Fibroblast of villous mesenchyme (primary cell): ENCODE measurements at regions not wholly inside any gene's neighbourhood (a gene's known extent, or its start where the extent isn't known, plus 50 kb on each side); places are given as distances from the start of the nearest gene placed in this dataset.

Experiments
- DNase-seq: peaks from one replicate; pipeline ENCODE4 v3.0.0-alpha.2; 2010; ENCODE audit warnings: low read depth
- H3K4me3 ChIP-seq: 2 replicates; pipeline ENCODE4 v1.5.1; 2011; ENCODE audit warnings: low read depth, mild to moderate bottlenecking, low read length
- CTCF ChIP-seq: IDR thresholded peaks from 2 replicates; pipeline ENCODE4 v1.5.1; 2012; ENCODE audit warnings: low read depth, mild to moderate bottlenecking, low read length; ENCODE audit not compliant: insufficient read depth

- no peak for DNase-seq
- TF ChIP-seq CTCF, result no peak
- H3K4me3 ChIP-seq, result no peak overlapping the region
These were observed 318.5 kb downstream of the FBXO15 start for GRCh38 chr18:73829146-73829545.

DNA sequence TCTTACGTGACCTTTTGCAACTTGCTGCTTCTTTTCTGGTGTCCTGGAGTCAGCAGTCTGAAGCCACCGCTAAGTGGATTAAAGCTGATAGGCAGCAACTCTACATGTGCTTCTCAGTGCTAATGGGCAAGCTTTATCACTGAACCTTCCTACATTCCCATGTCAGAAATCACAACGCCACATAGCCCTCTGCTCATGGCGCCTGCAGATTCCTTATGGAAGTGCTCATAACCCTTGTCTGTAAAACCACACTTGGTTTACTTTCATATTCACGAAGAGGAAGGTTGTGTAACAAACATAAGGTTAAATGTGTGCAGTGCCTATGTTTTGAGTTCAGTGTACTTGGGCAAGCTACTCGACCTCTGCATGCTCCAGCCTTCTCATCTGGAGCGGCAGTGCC lies 319.8 kb downstream of the FBXO15 start:
- TF ChIP-seq CTCF, result no peak
- H3K4me3 ChIP-seq, result no peak overlapping the region
- no peak for DNase-seq

DNA sequence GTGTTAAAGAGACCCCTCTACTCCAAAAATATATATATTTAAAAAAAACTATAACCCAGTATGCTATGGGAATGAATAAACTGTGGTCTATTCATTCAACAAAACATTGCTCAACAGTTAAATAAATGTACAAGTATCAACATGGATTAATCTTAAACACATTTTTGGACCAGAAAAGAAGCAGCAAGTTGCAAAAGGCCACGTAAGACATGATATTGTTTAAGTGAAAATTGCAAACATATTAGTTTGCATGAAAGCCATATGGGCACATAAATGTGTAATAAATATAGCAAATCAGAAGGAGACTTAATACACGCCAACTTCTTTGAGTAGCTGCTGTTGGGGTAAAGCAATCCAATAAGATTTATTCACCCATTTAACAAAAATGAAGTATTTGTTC lies 321.5 kb downstream of the FBXO15 start:
- H3K4me3 ChIP-seq, result no peak overlapping the region
- TF ChIP-seq CTCF, result no peak
- DNase-seq, result no peak

DNA sequence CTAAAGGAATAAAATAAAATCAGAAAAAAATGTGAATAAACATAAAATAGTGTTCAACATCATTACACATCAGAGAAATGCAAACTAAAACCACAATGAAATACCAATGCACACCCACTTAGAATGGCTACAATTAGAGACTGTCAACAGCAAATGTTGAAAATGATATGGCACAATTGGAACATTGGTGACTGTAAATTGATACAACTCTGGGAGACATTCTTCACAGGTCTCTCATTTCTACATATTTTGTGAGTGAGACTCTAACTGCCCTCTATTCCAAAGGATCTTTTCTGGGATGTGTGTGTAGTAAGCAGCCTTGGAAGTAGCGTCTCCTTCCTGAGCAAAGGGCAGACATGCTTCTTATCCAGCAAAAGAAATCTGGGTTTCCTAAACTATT lies 323.0 kb downstream of the FBXO15 start:
- no peak overlapping the region for H3K4me3 ChIP-seq
- no peak for TF ChIP-seq CTCF
- no peak for DNase-seq

DNA sequence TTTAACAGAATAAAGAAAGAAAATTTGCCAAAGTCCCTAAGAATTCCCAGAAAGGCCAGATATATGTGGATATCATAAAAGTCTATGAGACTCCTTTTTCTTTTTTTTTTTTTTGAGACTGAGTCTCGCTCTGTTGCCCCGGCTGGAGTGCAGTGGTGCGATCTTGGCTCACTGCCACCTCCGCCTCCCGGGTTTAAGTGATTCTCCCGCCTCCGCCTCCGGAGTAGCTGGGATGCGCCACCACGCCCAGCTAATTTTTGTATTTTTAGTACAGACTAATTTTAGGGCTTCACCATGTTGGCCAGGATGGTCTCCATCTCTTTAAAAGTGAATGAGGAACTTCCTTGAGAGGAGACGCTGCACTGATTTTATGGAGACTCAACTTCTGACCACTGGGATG lies 335.2 kb downstream of the FBXO15 start:
- H3K4me3 ChIP-seq, result no peak overlapping the region
- no peak for DNase-seq
- TF ChIP-seq CTCF, result no peak

DNA sequence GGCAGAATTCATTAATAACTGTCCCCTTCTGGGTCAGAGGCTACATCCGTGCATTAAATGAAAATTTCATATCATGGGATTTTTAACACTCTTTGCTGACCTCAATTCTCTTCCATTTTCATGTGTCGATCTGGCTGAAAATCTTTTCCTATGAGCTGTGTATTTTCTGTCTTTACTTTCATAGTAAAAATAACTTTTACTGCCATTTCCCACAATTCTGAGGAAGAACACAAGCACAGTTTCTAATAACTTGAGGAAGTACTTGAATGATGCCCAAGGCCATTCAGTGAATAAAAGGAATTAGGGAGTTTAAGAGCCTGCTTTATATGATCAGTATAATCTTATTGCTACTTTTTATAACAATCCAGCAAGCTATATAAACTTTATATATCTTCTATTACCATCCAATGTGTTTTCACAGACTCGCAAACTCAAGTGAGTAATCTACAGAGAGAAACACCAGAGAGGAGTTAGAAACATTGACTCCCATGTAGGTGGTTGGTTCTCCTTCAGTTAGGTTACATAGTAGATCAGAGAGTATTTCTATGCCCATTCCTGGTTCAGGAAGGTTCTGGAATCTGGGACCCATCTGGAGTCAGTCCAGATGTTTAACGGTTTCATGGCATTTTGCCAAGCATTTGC lies 340.0 kb downstream of the FBXO15 start:
- TF ChIP-seq CTCF, result no peak
- DNase-seq, result no peak
- H3K4me3 ChIP-seq, result no peak overlapping the region

- no peak overlapping the region for H3K4me3 ChIP-seq
- no peak for TF ChIP-seq CTCF
- no peak for DNase-seq
These were observed 341.6 kb downstream of the FBXO15 start for GRCh38 chr18:73805991-73806390.
